Activated naive CD4-positive, alpha-beta T cell treated with anti-CD3 and anti-CD28 coated beads for 36 hours (primary cell): ENCODE measurements at regions not wholly inside any gene's neighbourhood (a gene's known extent, or its start where the extent isn't known, plus 50 kb on each side); places are given as distances from the start of the nearest gene placed in this dataset.
"Not testable (repeated sequence)": the region's sequence is repeated elsewhere in the genome, so short reads cannot be mapped to it uniquely, and the experiment has no call there.

ENCODE experiments used
- CTCF ChIA-PET: fragments of 350-600 bp; sonication (Branson Sonifier 250); formaldehyde crosslinking; loops from one replicate; lab custom pipeline; 2021; ENCODE audit warnings: antibody characterized with exemption; lab: Charles Lee
- DNase-seq: peaks from one replicate; pipeline ENCODE4 v3.0.0-alpha.2; 2020
- H3K27ac Mint-ChIP-seq: one replicate; pipeline ENCODE4 v1.8.0; 2021; ENCODE audit warnings: mild to moderate bottlenecking, mixed read lengths
- H3K27me3 Mint-ChIP-seq: one replicate; pipeline ENCODE4 v1.8.0; 2021; ENCODE audit warnings: low read depth, mixed read lengths
- H3K36me3 Mint-ChIP-seq: one replicate; pipeline ENCODE4 v1.8.0; 2021; ENCODE audit warnings: low read depth, mixed read lengths
- H3K4me1 Mint-ChIP-seq: one replicate; pipeline ENCODE4 v1.8.0; 2021; ENCODE audit warnings: low read depth, mixed read lengths
- H3K4me3 Mint-ChIP-seq: one replicate; pipeline ENCODE4 v1.8.0; 2021; ENCODE audit warnings: mild to moderate bottlenecking, moderate library complexity, mixed read lengths
- H3K9me3 Mint-ChIP-seq: one replicate; pipeline ENCODE4 v1.8.0; 2021; ENCODE audit warnings: mixed read lengths
- intact Hi-C: fragments of 100-400 bp; cut with micrococcal nuclease; formaldehyde crosslinking; loops from one replicate; pipeline ENCODE4 v1.15.1; 2023

GRCh38 chr22:22061085-22062077 lies 78.8 kb upstream of the TOP3B start:
- Mint-ChIP-seq H3K4me1 (no peaks in the 10 kb centered on the region), H3K4me3 (no peak overlapping the region), H3K9me3 (no peaks in the 10 kb centered on the region), H3K27me3 (peaks cover 20% of the 10 kb centered on the region), H3K27ac (no peak overlapping the region), H3K36me3 (no peaks in the 10 kb centered on the region)
- intact Hi-C loops = loop anchor here (5.0 kb wide), 1 partner anchor 146 kb away; no protein-coding TSS in a partner anchor
- CTCF ChIA-PET = interaction anchor here (0.7 to 2.5 kb wide), 16 partner anchors 9 to 167 kb away, joined by 3 to 10 read pairs (median 4); no protein-coding TSS in a partner anchor
- DNase-seq = no peak

GRCh38 chr22:22060200-22061084 lies 77.9 kb upstream of the TOP3B start:
- H3K9me3 Mint-ChIP-seq = no peaks in the 10 kb centered on the region
- intact Hi-C loops = loop anchor here (5.0 kb wide), 1 partner anchor 147 kb away; no protein-coding TSS in a partner anchor
- no peak overlapping the region for H3K4me3 Mint-ChIP-seq
- no peaks in the 10 kb centered on the region for H3K36me3 Mint-ChIP-seq
- no peaks in the 10 kb centered on the region for H3K4me1 Mint-ChIP-seq
- DNase-seq = peak; percentile 82
- CTCF ChIA-PET = interaction anchor here (0.6 to 2.5 kb wide), 12 partner anchors 10 to 168 kb away, joined by 3 to 10 read pairs (median 4); no protein-coding TSS in a partner anchor
- H3K27ac Mint-ChIP-seq = no peak overlapping the region
- H3K27me3 Mint-ChIP-seq = peaks cover 21% of the 10 kb centered on the region

GRCh38 chr22:22059291-22060002 lies 76.9 kb upstream of the TOP3B start:
- peaks cover 26% of the 10 kb centered on the region for H3K27me3 Mint-ChIP-seq
- no peak for DNase-seq
- no peaks in the 10 kb centered on the region for H3K4me1 Mint-ChIP-seq

GRCh38 chr22:22058633-22059290 lies 76.2 kb upstream of the TOP3B start:
- Mint-ChIP-seq H3K4me3 (no peak overlapping the region), H3K36me3 (no peaks in the 10 kb centered on the region), H3K27ac (no peak overlapping the region), H3K27me3 (peaks cover 27% of the 10 kb centered on the region), H3K9me3 (no peaks in the 10 kb centered on the region), H3K4me1 (no peaks in the 10 kb centered on the region)
- intact Hi-C loops = no loop called here
- no peak for DNase-seq
- CTCF ChIA-PET = interaction anchor here (1.0 to 1.3 kb wide), 3 partner anchors 21 to 77 kb away, joined by 3 read pairs; no protein-coding TSS in a partner anchor

More at GRCh38 chr22:22059291-22060002, 76.9 kb upstream of the TOP3B start:
- H3K4me3 Mint-ChIP-seq = no peak overlapping the region
- CTCF ChIA-PET = interaction anchor here (0.6 to 1.3 kb wide), 4 partner anchors 21 to 100 kb away, joined by 3 to 7 read pairs (median 3); no protein-coding TSS in a partner anchor
- H3K36me3 Mint-ChIP-seq = no peaks in the 10 kb centered on the region
- intact Hi-C loops = loop anchor here (5.0 kb wide), 1 partner anchor 148 kb away; no protein-coding TSS in a partner anchor
- no peaks in the 10 kb centered on the region for H3K9me3 Mint-ChIP-seq
- no peak overlapping the region for H3K27ac Mint-ChIP-seq

GRCh38 chr22:22057617-22058378 lies 75.2 kb upstream of the TOP3B start:
- intact Hi-C loops = no loop called here
- Mint-ChIP-seq H3K9me3 (no peaks in the 10 kb centered on the region), H3K27me3 (peaks cover 30% of the 10 kb centered on the region), H3K27ac (no peak overlapping the region), H3K4me1 (no peaks in the 10 kb centered on the region), H3K36me3 (no peaks in the 10 kb centered on the region), H3K4me3 (no peak overlapping the region)
- no peak for DNase-seq
- CTCF ChIA-PET = interaction anchor here (1.6 kb wide), 1 partner anchor 12 kb away, joined by 4 read pairs; no protein-coding TSS in a partner anchor

GRCh38 chr22:22056809-22057594 lies 74.4 kb upstream of the TOP3B start:
- CTCF ChIA-PET = interaction anchor here (0.5 to 1.6 kb wide), 2 partner anchors 13 to 307 kb away, joined by 3 to 4 read pairs; no protein-coding TSS in a partner anchor

GRCh38 chr22:22052548-22053139 lies 70.1 kb upstream of the TOP3B start:
- H3K27ac Mint-ChIP-seq, H3K9me3 Mint-ChIP-seq, H3K4me3 Mint-ChIP-seq, H3K36me3 Mint-ChIP-seq, H3K4me1 Mint-ChIP-seq, DNase-seq, intact Hi-C loops: not testable (repeated sequence)
- CTCF ChIA-PET = interaction anchor here (0.6 kb wide), 1 partner anchor 1348 kb away, joined by 5 read pairs; no protein-coding TSS in a partner anchor
- H3K27me3 Mint-ChIP-seq = peaks cover 31% of the 10 kb centered on the region

More at GRCh38 chr22:22056809-22057594, 74.4 kb upstream of the TOP3B start:
- DNase-seq, H3K27ac Mint-ChIP-seq, H3K4me1 Mint-ChIP-seq, H3K36me3 Mint-ChIP-seq, H3K4me3 Mint-ChIP-seq, intact Hi-C loops, H3K9me3 Mint-ChIP-seq: not testable (repeated sequence)
- H3K27me3 Mint-ChIP-seq = peaks cover 35% of the 10 kb centered on the region

GRCh38 chr22:22051032-22051431 lies 68.4 kb upstream of the TOP3B start:
- CTCF ChIA-PET, H3K4me1 Mint-ChIP-seq, DNase-seq, H3K9me3 Mint-ChIP-seq, H3K36me3 Mint-ChIP-seq, H3K27ac Mint-ChIP-seq, intact Hi-C loops, H3K4me3 Mint-ChIP-seq: not testable (repeated sequence)
- H3K27me3 Mint-ChIP-seq = peaks cover 35% of the 10 kb centered on the region

- no peaks in the 10 kb centered on the region for H3K9me3 Mint-ChIP-seq
- no peak overlapping the region for H3K4me3 Mint-ChIP-seq
- H3K36me3 Mint-ChIP-seq = no peaks in the 10 kb centered on the region
- no peaks in the 10 kb centered on the region for H3K4me1 Mint-ChIP-seq
- no peak overlapping the region for H3K27ac Mint-ChIP-seq
- H3K27me3 Mint-ChIP-seq = peaks cover 32% of the 10 kb centered on the region
- no peak for DNase-seq
- intact Hi-C loops = no loop called here
- CTCF ChIA-PET = no interaction called here
These were observed 67.7 kb upstream of the TOP3B start for GRCh38 chr22:22050141-22050775.
